Testis (tissue), 2 donors: ENCODE measurements at regions not wholly inside any gene's neighbourhood (a gene's known extent, or its start where the extent isn't known, plus 50 kb on each side); places are given as distances from the start of the nearest gene placed in this dataset.

Experiments used
- POLR2A ChIP-seq: fragments of 450-650 bp; IDR thresholded peaks from one replicate; pipeline ENCODE4 v1.6.1; 2017; ENCODE audit warnings: antibody characterized with exemption, mild to moderate bottlenecking, moderate library complexity
- TF ChIP-seq, protein P1 (sequence below), 3 experiments: fragments of 450-650 bp in 2 of 3; fragments of 200-600 bp in 1 of 3; sonication (generic) in 1 of 3; IDR thresholded peaks; one replicate each; pipeline ENCODE4 v1.5.1; 2016 to 2019; ENCODE audit warnings: antibody characterized with exemption in 3 of 3, mild to moderate bottlenecking in 2 of 3, moderate library complexity in 1 of 3

DNA sequence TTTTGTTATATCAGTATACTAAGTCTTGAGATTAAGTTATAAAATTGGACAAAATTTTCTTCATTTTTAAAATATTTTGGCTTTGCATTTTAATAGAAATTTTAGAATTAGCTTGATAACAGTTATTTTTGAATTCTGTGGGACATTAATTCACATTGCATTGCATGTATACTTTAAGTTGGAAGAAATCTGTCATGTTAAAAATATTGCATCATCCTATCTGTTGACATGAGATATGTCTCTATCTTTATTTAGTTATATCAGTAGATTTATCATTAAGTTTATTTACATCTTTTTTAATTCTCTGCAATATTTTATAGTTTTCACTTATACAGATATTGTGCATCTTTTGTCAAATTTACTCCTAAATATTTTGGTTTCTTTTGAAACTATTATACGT lies 904.6 kb upstream of the NR2F2 start:
- TF ChIP-seq, protein P1, sequence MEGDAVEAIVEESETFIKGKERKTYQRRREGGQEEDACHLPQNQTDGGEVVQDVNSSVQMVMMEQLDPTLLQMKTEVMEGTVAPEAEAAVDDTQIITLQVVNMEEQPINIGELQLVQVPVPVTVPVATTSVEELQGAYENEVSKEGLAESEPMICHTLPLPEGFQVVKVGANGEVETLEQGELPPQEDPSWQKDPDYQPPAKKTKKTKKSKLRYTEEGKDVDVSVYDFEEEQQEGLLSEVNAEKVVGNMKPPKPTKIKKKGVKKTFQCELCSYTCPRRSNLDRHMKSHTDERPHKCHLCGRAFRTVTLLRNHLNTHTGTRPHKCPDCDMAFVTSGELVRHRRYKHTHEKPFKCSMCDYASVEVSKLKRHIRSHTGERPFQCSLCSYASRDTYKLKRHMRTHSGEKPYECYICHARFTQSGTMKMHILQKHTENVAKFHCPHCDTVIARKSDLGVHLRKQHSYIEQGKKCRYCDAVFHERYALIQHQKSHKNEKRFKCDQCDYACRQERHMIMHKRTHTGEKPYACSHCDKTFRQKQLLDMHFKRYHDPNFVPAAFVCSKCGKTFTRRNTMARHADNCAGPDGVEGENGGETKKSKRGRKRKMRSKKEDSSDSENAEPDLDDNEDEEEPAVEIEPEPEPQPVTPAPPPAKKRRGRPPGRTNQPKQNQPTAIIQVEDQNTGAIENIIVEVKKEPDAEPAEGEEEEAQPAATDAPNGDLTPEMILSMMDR (IDR thresholded peaks at IDR 0.05), result no peak
- no peak for TF ChIP-seq POLR2A
